IMR-90 (cell line): ENCODE measurements at regions not wholly inside any gene's neighbourhood (a gene's known extent, or its start where the extent isn't known, plus 50 kb on each side); places are given as distances from the start of the nearest gene placed in this dataset.

Experiments
- ATAC-seq: fragments of 200-7000 bp; cut with Tn5 transposase; 2 replicates; pipeline ENCODE4 v1.9.1; 2020; ENCODE audit warnings: low read depth, mild to moderate bottlenecking, moderate library complexity
- BruUV-seq: library from RNA; stranded (reverse); fragments of 400-500 nt; replicated peaks from 2 replicates; lab custom pipeline; 2021; lab: Mats Ljungman, UMichigan
- CTCF ChIA-PET: fragments of 300-600 bp; formaldehyde crosslinking; extraction: SDS; loops from one replicate; lab custom pipeline; 2021; ENCODE audit warnings: antibody characterized with exemption; lab: Yijun Ruan, JAX
- POLR2A ChIA-PET: fragments of 300-600 bp; sonication (Branson Sonifier 250); formaldehyde crosslinking; loops from one replicate; lab custom pipeline; 2022; ENCODE audit warnings: antibody characterized with exemption; ENCODE audit not compliant: unreplicated experiment; lab: Charles Lee
- DNase-seq: peaks from one replicate; pipeline ENCODE4 v3.0.0; 2013
- H2AFZ ChIP-seq: replicated peaks from 2 replicates; pipeline ENCODE3; 2013; ENCODE audit warnings: low read length, mild to moderate bottlenecking; ENCODE audit not compliant: poor library complexity
- H2AK5ac ChIP-seq: 2 replicates; pipeline ENCODE4 v1.6.1; 2013; ENCODE audit warnings: low read depth, low read length, inconsistent platforms
- H2AK9ac ChIP-seq: replicated peaks from 2 replicates; pipeline ENCODE3; 2013; ENCODE audit warnings: mild to moderate bottlenecking, low read depth, low read length, moderate library complexity; ENCODE audit not compliant: poor library complexity
- H2BK120ac ChIP-seq: 2 replicates; pipeline ENCODE4 v1.6.1; 2013; ENCODE audit warnings: low read depth, low read length, inconsistent platforms
- H2BK15ac ChIP-seq: 3 replicates; pipeline ENCODE4 v1.6.1; 2013; ENCODE audit warnings: low read depth, low read length, inconsistent platforms
- H2BK20ac ChIP-seq: 2 replicates; pipeline ENCODE4 v1.6.1; 2013; ENCODE audit warnings: low read depth, mild to moderate bottlenecking, inconsistent platforms, low read length, moderate library complexity
- H2BK5ac ChIP-seq: 2 replicates; pipeline ENCODE4 v1.6.1; 2013; ENCODE audit warnings: mild to moderate bottlenecking, low read depth, low read length, inconsistent platforms; ENCODE audit not compliant: poor library complexity, severe bottlenecking
- H3K14ac ChIP-seq: replicated peaks from 2 replicates; pipeline ENCODE4 v1.6.1; 2013; ENCODE audit warnings: low read depth, low read length, inconsistent platforms
- H3K18ac ChIP-seq: 2 replicates; pipeline ENCODE4 v1.6.1; 2013; ENCODE audit warnings: low read depth, low read length, control low read depth
- H3K23ac ChIP-seq: 2 replicates; pipeline ENCODE4 v1.6.1; 2013; ENCODE audit warnings: low read depth, low read length, inconsistent platforms
- H3K27ac ChIP-seq: 2 replicates; pipeline ENCODE4 v1.5.1; 2013; ENCODE audit warnings: mild to moderate bottlenecking, control low read depth, low read length; ENCODE audit not compliant: insufficient read depth
- H3K27me3 ChIP-seq: 2 replicates; pipeline ENCODE4 v1.6.1; 2013; ENCODE audit warnings: low read length; ENCODE audit not compliant: control insufficient read depth, insufficient read depth
- H3K36me3 ChIP-seq: 2 replicates; pipeline ENCODE4 v1.6.1; 2013; ENCODE audit warnings: low read length, mixed read lengths; ENCODE audit not compliant: control insufficient read depth, insufficient read depth
- H3K4ac ChIP-seq: 2 replicates; pipeline ENCODE4 v1.6.1; 2013; ENCODE audit warnings: low read depth, low read length, inconsistent platforms
- H3K4me1 ChIP-seq: 2 replicates; pipeline ENCODE4 v1.6.1; 2013; ENCODE audit warnings: low read length, mixed read lengths; ENCODE audit not compliant: control insufficient read depth, insufficient read depth
- H3K4me2 ChIP-seq: 2 replicates; pipeline ENCODE4 v1.6.1; 2013; ENCODE audit warnings: low read depth, mild to moderate bottlenecking, control low read depth, low read length, moderate library complexity
- H3K4me3 ChIP-seq: 2 replicates; pipeline ENCODE4 v1.5.1; 2013; ENCODE audit warnings: low read depth, mild to moderate bottlenecking, control low read depth, low read length, moderate library complexity; ENCODE audit not compliant: insufficient read depth
- H3K56ac ChIP-seq: 2 replicates; pipeline ENCODE4 v1.6.1; 2013; ENCODE audit warnings: low read length, inconsistent platforms; ENCODE audit not compliant: insufficient read depth; ENCODE audit errors: extremely low read depth
- H3K79me1 ChIP-seq, 2 experiments: 2 replicates each; pipeline ENCODE4 v1.6.1; 2013; ENCODE audit warnings: low read length in 2 of 2, inconsistent platforms in 1 of 2, low read depth in 1 of 2
- H3K9ac ChIP-seq: 2 replicates; pipeline ENCODE4 v1.6.1; 2013; ENCODE audit warnings: low read depth, low read length, control low read depth
- H3K9me1 ChIP-seq: 2 replicates; pipeline ENCODE4 v1.6.1; 2013; ENCODE audit warnings: low read length, inconsistent platforms; ENCODE audit not compliant: insufficient read depth
- H3K9me3 ChIP-seq: 2 replicates; pipeline ENCODE4 v1.6.1; 2013; ENCODE audit warnings: low read length; ENCODE audit not compliant: control insufficient read depth, insufficient read depth
- H4K20me1 ChIP-seq: 2 replicates; pipeline ENCODE4 v1.6.1; 2013; ENCODE audit warnings: low read length, inconsistent platforms; ENCODE audit not compliant: insufficient read depth
- H4K5ac ChIP-seq: 2 replicates; pipeline ENCODE4 v1.6.1; 2013; ENCODE audit warnings: mild to moderate bottlenecking, low read depth, low read length, control low read depth
- H4K8ac ChIP-seq, 2 experiments: 2 replicates each; pipeline ENCODE4 v1.6.1; 2013; ENCODE audit warnings: low read depth in 2 of 2, low read length in 2 of 2, control low read depth in 1 of 2, inconsistent platforms in 1 of 2
- H4K91ac ChIP-seq: 2 replicates; pipeline ENCODE4 v1.6.1; 2013; ENCODE audit warnings: low read depth, low read length, inconsistent platforms; ENCODE audit not compliant: insufficient read depth
- CEBPB ChIP-seq: IDR thresholded peaks from 2 replicates; pipeline ENCODE4 v1.6.1; 2012; ENCODE audit warnings: low read depth, low read length, improper control_type of control experiment
- CHD1 ChIP-seq: IDR thresholded peaks from 2 replicates; pipeline ENCODE4 v1.6.1; 2012; ENCODE audit warnings: low read depth, low read length, improper control_type of control experiment
- SMC3 ChIP-seq: fragments of 150-350 bp; IDR thresholded peaks from 2 replicates; pipeline ENCODE4 v1.6.1; 2016; ENCODE audit warnings: low read depth, mild to moderate bottlenecking, antibody characterized with exemption, low read length, moderate library complexity
- USF2 ChIP-seq: fragments of 150-350 bp; IDR thresholded peaks from 2 replicates; pipeline ENCODE4 v1.6.1; 2017; ENCODE audit warnings: mild to moderate bottlenecking, antibody characterized with exemption, low read length, low read depth
- WGBS, 2 experiments: methylation state at CpG; one replicate each; pipeline versions ENCODE4 v1.1.5 to v1.1.7; 2013; ENCODE audit warnings: missing lambda C conversion rate in 2 of 2; ENCODE audit not compliant: insufficient read length in 1 of 2; ENCODE audit errors: extremely low coverage in 2 of 2; 5-methylcytosine and 5-hydroxymethylcytosine counted together
- dilution Hi-C: fragments of 300-500 bp; cut with HindIII; formaldehyde crosslinking; loops from one replicate; pipeline ENCODE4 v1.14.3; 2018; ENCODE audit warnings: low sequenced_read_pairs; ENCODE audit not compliant: unreplicated experiment
- in situ Hi-C: fragments of 300-500 bp; cut with MboI; formaldehyde crosslinking; loops from 3 replicates; pipeline ENCODE4 v1.14.3; 2019; ENCODE audit warnings: low sequenced_read_pairs, inconsistent platforms, mixed read lengths
- intact Hi-C: fragments of 100-400 bp; cut with micrococcal nuclease; formaldehyde crosslinking; loops from 2 replicates; pipeline ENCODE4 v1.10.0; 2022

- no TSS peak for BruUV-seq
- Histone ChIP-seq H2AFZ (no peak overlapping the region), H3K56ac (no peak overlapping the region), H3K27ac (no peak overlapping the region), H2BK20ac (no peak overlapping the region), H2BK5ac (no peak overlapping the region), H3K9ac (no peak overlapping the region), H3K4me2 (no peak overlapping the region), H3K27me3 (no peaks in the 10 kb centered on the region), H4K20me1 (no peaks in the 10 kb centered on the region), H3K14ac (no peak overlapping the region), H2AK5ac (no peak overlapping the region), H2BK15ac (no peak overlapping the region), H3K36me3 (no peaks in the 10 kb centered on the region), H4K91ac (no peak overlapping the region), H4K8ac (no peak overlapping the region), H2AK9ac (no peak overlapping the region), H2BK120ac (no peak overlapping the region), H3K9me1 (no peaks in the 10 kb centered on the region), H3K4me3 (no peak overlapping the region), H3K4me1 (no peaks in the 10 kb centered on the region; the same call in 1 of the 2 replicates), H3K23ac (no peak overlapping the region), H3K4ac (no peak overlapping the region), H4K5ac (no peak overlapping the region), H3K18ac (no peak overlapping the region), H3K9me3 (0 out of 2 replicates have a peak, but pooled peaks cover 2% of the 10 kb centered on the region), H3K79me1 (no peaks in the 10 kb centered on the region)
- ATAC-seq (no peak), DNase-seq (no peak)
- intact Hi-C loops (no loop called here), in situ Hi-C loops (no loop called here), dilution Hi-C loops (no loop called here)
- ChIA-PET CTCF (no interaction called here), POLR2A (no interaction called here)
- no CpG with 5 or more reads among the region's 5 CpGs for WGBS, 2 experiments
- no peak for TF ChIP-seq USF2
- TF ChIP-seq SMC3 = no peak
- TF ChIP-seq CHD1 = no peak
- TF ChIP-seq CEBPB = peak; percentile 23; the same call in 1 of the 2 replicates
Measured at GRCh38 chr9:89956331-89956730, 351.5 kb downstream of the GADD45G start.
